ENCODE measurements at regions not wholly inside any gene's neighbourhood (a gene's known extent, or its start where the extent isn't known, plus 50 kb on each side); places are given as distances from the start of the nearest gene placed in this dataset.

DNA sequence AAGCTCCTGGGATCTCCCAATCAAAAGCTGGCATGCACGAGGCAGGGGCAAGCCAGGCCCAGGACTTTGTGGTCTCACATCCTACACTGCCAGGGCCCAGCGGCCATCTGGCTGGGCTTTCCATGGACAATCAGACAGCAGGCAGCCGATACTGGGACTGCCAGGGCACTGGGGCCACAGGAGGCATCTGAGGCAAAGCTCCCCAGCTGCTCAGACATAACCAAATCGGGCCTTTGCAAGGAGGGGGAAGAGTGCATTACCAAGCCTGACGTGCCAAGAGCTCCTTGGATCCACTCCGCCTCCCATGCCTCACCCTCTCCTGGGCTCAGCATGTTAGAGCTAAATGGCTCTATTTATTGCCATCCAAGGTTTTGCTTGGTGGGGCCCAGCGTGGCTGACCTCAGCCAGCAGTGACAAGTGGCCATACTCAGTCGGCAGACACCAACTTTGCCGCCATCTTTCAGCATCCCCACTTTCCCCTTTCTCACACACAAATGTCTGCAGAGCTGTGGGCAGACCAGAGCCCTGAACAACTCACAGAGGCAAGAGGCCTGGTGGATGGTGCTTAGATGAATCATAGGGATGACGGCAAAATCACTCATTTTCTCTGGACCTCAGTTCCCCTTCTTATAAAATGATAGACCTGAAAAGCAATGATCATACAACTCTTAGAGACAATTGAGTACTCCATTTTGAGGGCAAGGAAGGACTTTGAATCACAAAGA is 200.8 kb downstream of the TTC32 start:
- H3K9me3 Mint-ChIP-seq (ENCODE audit: low read depth), result no peaks in the 10 kb centered on the region
- no peak for DNase-seq
- no peak overlapping the region for H3K27ac Mint-ChIP-seq
- peaks cover 3% of the 10 kb centered on the region for H3K27me3 Mint-ChIP-seq
- no peak overlapping the region for H3K4me3 Mint-ChIP-seq
- H3K4me1 Mint-ChIP-seq, result no peaks in the 10 kb centered on the region
- no peaks in the 10 kb centered on the region for H3K36me3 Mint-ChIP-seq
- CTCF ChIA-PET, result no interaction called here
- ATAC-seq, result no peak

GRCh38 chr2:19697131-19697530 is 204.7 kb downstream of the TTC32 start:
- peaks cover 3% of the 10 kb centered on the region for H3K27me3 Mint-ChIP-seq
- DNase-seq, result no peak
- H3K4me1 Mint-ChIP-seq, result no peaks in the 10 kb centered on the region
- no peak overlapping the region for H3K4me3 Mint-ChIP-seq
- H3K9me3 Mint-ChIP-seq (ENCODE audit: low read depth), result no peaks in the 10 kb centered on the region
- CTCF ChIA-PET, result no interaction called here
- H3K36me3 Mint-ChIP-seq, result no peaks in the 10 kb centered on the region
- H3K27ac Mint-ChIP-seq, result no peak overlapping the region
- no peak for ATAC-seq

DNA sequence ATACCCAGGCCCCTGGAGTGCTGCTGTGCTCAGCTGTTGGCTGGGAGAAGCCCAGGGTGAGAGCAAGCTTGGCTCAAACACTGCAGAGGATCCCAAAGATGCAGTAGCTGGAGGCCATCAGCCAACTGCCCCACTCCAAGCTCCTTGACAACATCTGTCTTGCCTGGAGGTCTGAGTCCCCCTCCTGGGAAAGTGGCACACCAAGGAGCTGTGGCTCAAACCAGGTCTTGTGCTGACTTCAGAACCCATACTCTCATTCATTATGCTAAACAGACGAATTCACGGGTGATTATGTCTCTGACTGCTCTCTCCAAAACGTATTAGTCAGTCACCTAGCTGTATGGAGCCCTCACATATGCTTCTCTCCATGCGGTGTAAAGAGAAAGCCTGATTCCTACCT is 206.1 kb downstream of the TTC32 start:
- no peak for DNase-seq
- Mint-ChIP-seq H3K9me3 (ENCODE audit: low read depth) (no peaks in the 10 kb centered on the region), H3K36me3 (no peaks in the 10 kb centered on the region), H3K27ac (no peak overlapping the region), H3K27me3 (peaks cover 3% of the 10 kb centered on the region), H3K4me1 (no peaks in the 10 kb centered on the region), H3K4me3 (no peak overlapping the region)
- ATAC-seq, result no peak
- CTCF ChIA-PET, result no interaction called here

GRCh38 chr2:19691892-19692291 is 209.9 kb downstream of the TTC32 start:
- H3K9me3 Mint-ChIP-seq (ENCODE audit: low read depth), result no peaks in the 10 kb centered on the region
- H3K27me3 Mint-ChIP-seq, result no peaks in the 10 kb centered on the region
- no peaks in the 10 kb centered on the region for H3K36me3 Mint-ChIP-seq
- H3K27ac Mint-ChIP-seq, result no peak overlapping the region
- CTCF ChIA-PET, result no interaction called here
- ATAC-seq, result no peak
- no peaks in the 10 kb centered on the region for H3K4me1 Mint-ChIP-seq
- no peak for DNase-seq
- no peak overlapping the region for H3K4me3 Mint-ChIP-seq

DNA sequence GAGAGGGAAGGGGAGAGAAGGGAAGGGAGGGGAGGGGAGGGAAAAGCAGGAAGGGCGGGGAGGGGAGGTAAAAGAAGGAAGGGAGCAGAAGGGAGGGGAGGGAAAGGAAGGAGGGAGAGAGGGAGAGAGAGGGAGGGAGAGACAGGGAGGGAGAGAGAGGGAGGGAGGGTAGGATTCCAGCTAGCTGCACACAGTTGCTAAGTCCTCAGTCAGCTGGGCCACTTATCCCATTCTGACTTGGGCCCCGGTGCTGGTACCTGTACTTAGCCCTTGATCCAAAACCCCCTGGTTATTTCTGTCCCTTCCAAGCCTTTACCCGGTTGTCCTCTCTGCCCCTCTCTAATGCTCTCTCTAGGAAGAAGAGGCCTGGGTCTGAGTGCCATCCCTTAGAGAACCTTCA is 211.4 kb downstream of the TTC32 start:
- DNase-seq (no peak), ATAC-seq (no peak)
- H3K4me3 Mint-ChIP-seq, result no peak overlapping the region
- no peaks in the 10 kb centered on the region for H3K27me3 Mint-ChIP-seq
- CTCF ChIA-PET, result no interaction called here
- H3K27ac Mint-ChIP-seq, result no peak overlapping the region
- H3K36me3 Mint-ChIP-seq, result no peaks in the 10 kb centered on the region
- H3K9me3 Mint-ChIP-seq (ENCODE audit: low read depth), result no peaks in the 10 kb centered on the region
- no peaks in the 10 kb centered on the region for H3K4me1 Mint-ChIP-seq

- CTCF ChIA-PET, result no interaction called here
- DNase-seq (no peak), ATAC-seq (no peak)
- no peaks in the 10 kb centered on the region for H3K27me3 Mint-ChIP-seq
- H3K4me3 Mint-ChIP-seq, result no peak overlapping the region
- H3K9me3 Mint-ChIP-seq (ENCODE audit: low read depth), result no peaks in the 10 kb centered on the region
- no peak overlapping the region for H3K27ac Mint-ChIP-seq
- H3K36me3 Mint-ChIP-seq, result no peaks in the 10 kb centered on the region
- no peaks in the 10 kb centered on the region for H3K4me1 Mint-ChIP-seq
Measured at GRCh38 chr2:19689646-19690168, 212.1 kb downstream of the TTC32 start.

- CTCF ChIA-PET, result no interaction called here
- no peak for ATAC-seq
- no peaks in the 10 kb centered on the region for H3K27me3 Mint-ChIP-seq
- no peaks in the 10 kb centered on the region for H3K9me3 Mint-ChIP-seq (ENCODE audit: low read depth)
- no peak overlapping the region for H3K4me3 Mint-ChIP-seq
- H3K36me3 Mint-ChIP-seq, result no peaks in the 10 kb centered on the region
- DNase-seq, result no peak
- H3K27ac Mint-ChIP-seq, result no peak overlapping the region
- H3K4me1 Mint-ChIP-seq, result no peaks in the 10 kb centered on the region
Measured at GRCh38 chr2:19688059-19688458, 213.7 kb downstream of the TTC32 start.

DNA sequence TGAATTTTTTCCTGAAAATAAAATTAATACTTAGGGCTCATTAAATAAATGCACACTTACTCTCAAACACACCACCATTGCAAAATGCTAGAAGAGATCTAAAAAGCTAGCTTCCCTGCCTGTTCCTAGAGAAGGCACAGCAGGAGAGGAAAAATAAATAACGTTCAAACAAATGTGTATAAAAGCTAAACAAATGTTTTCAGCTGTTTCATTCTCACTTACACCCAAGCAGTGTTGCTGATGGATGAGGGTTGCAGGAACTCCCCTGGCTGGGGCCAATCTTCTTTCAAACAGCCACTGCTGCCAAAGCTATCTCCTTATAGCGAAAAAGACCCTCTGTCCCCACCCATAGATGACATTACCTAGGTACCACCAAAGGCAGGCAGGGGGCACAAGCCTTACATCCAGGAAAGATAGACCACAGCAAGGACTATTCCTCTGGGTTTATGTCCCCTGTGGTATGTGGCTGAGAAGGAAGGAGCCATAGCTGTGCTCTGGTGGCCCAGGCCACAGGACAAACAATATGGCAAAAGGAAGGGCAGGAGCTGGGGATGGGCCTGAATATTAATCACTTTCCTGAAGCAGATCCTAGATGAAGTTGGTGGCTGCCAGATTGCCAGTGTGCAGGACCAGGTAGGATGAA is 214.6 kb downstream of the TTC32 start:
- DNase-seq (no peak), ATAC-seq (no peak)
- CTCF ChIA-PET, result no interaction called here
- no peak overlapping the region for H3K4me3 Mint-ChIP-seq
- no peaks in the 10 kb centered on the region for H3K27me3 Mint-ChIP-seq
- H3K9me3 Mint-ChIP-seq (ENCODE audit: low read depth), result no peaks in the 10 kb centered on the region
- H3K4me1 Mint-ChIP-seq, result no peaks in the 10 kb centered on the region
- H3K36me3 Mint-ChIP-seq, result no peaks in the 10 kb centered on the region
- no peak overlapping the region for H3K27ac Mint-ChIP-seq

DNA sequence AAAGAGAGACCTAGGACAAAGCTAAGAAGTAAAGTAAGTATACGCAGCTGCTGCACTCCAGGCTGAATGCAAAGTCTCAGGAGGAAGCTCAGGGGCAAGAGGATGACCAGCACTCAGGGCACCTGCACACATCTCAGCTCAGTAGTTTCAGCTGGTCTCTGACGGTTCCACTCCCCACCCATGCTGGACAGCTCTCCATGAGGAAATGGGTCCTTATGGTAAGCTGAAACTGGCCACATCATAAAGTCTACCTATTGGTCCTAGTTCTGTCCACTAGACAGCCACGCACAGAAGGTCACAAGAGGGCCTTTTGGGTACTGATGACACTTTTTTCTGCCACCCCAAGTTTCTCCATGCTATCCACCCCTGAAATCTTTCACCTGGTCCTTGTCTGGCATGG is 215.3 kb downstream of the TTC32 start:
- no peaks in the 10 kb centered on the region for H3K36me3 Mint-ChIP-seq
- CTCF ChIA-PET, result no interaction called here

DNA sequence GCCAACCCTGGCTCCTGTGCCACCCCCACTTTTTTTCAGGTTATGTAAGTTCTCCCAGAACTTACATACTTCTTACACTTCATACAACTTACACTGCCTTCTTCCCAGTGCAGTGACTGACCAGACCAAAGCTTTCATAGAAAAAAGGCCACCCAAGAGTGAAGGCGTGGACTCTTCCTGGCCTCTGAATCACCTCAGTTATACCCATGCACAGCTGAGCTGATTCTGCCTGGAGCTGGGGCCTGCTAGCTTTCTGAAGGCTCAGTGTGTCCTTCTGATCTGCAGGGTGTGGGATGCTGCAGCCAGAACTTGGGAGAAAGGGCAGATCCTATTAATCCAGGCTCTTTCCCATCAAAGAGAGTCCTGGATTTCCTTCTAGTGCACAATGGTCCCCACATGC is 216.1 kb downstream of the TTC32 start:
- CTCF ChIA-PET, result no interaction called here
- ATAC-seq (no peak), DNase-seq (no peak)
- H3K36me3 Mint-ChIP-seq, result no peaks in the 10 kb centered on the region
- no peaks in the 10 kb centered on the region for H3K27me3 Mint-ChIP-seq
- no peaks in the 10 kb centered on the region for H3K4me1 Mint-ChIP-seq
- H3K27ac Mint-ChIP-seq, result no peak overlapping the region
- no peak overlapping the region for H3K4me3 Mint-ChIP-seq
- no peaks in the 10 kb centered on the region for H3K9me3 Mint-ChIP-seq (ENCODE audit: low read depth)

More for the DNA sequence above, 215.3 kb downstream of the TTC32 start:
- DNase-seq (no peak), ATAC-seq (no peak)
- Mint-ChIP-seq H3K27ac (no peak overlapping the region), H3K4me1 (no peaks in the 10 kb centered on the region), H3K4me3 (no peak overlapping the region), H3K9me3 (ENCODE audit: low read depth) (no peaks in the 10 kb centered on the region), H3K27me3 (no peaks in the 10 kb centered on the region)

- Mint-ChIP-seq H3K27me3 (no peaks in the 10 kb centered on the region), H3K36me3 (no peaks in the 10 kb centered on the region), H3K9me3 (ENCODE audit: low read depth) (no peaks in the 10 kb centered on the region), H3K4me3 (no peak overlapping the region), H3K4me1 (no peaks in the 10 kb centered on the region), H3K27ac (no peak overlapping the region)
- CTCF ChIA-PET, result no interaction called here
- no peak for DNase-seq
- ATAC-seq, result no peak
Measured at GRCh38 chr2:19684516-19684915, 217.3 kb downstream of the TTC32 start.

DNA sequence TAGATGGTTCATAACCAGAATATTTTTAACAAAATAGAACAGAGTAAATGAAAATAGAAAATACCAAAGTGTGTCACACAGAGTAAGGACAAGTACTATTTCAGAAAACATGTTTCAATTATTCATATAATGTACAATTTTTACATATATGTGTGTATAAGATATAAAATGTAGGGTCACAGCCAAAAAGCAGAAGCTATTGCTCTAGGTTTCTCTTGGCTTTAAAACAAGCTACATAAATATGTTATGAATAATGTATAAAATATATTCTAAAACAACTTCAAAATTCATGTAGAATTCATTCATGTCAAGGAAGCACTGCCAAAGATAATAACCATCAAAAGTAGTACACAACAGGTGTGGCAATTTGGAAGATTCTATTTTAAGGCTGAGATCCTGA is 218.2 kb downstream of the TTC32 start:
- H3K4me3 Mint-ChIP-seq, result no peak overlapping the region
- H3K27me3 Mint-ChIP-seq, result no peaks in the 10 kb centered on the region
- no peaks in the 10 kb centered on the region for H3K4me1 Mint-ChIP-seq
- CTCF ChIA-PET, result no interaction called here
- DNase-seq (no peak), ATAC-seq (no peak)
- H3K9me3 Mint-ChIP-seq (ENCODE audit: low read depth), result no peaks in the 10 kb centered on the region
- H3K36me3 Mint-ChIP-seq, result no peaks in the 10 kb centered on the region
- H3K27ac Mint-ChIP-seq, result no peak overlapping the region

DNA sequence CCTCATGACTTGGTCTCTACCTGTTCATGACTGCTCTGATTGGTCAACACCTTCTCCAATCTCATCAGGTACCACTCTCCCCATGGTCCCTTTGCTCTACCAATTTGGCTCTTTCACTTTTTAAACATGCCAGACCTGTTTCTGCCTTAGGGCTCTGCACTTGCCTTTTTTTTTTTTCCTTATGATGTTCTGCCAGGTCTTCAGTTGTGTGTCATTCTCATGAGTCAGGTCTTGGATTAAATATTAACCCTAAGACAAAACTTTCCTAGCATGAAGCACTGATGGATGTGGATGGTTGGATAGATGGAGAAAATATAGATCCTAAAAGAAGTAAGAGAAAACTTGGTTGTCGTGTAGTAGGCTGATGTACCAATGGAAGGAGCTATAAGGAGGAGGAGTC is 219.3 kb downstream of the TTC32 start:
- CTCF ChIA-PET, result no interaction called here
- DNase-seq, result no peak
- H3K4me3 Mint-ChIP-seq, result no peak overlapping the region

DNA sequence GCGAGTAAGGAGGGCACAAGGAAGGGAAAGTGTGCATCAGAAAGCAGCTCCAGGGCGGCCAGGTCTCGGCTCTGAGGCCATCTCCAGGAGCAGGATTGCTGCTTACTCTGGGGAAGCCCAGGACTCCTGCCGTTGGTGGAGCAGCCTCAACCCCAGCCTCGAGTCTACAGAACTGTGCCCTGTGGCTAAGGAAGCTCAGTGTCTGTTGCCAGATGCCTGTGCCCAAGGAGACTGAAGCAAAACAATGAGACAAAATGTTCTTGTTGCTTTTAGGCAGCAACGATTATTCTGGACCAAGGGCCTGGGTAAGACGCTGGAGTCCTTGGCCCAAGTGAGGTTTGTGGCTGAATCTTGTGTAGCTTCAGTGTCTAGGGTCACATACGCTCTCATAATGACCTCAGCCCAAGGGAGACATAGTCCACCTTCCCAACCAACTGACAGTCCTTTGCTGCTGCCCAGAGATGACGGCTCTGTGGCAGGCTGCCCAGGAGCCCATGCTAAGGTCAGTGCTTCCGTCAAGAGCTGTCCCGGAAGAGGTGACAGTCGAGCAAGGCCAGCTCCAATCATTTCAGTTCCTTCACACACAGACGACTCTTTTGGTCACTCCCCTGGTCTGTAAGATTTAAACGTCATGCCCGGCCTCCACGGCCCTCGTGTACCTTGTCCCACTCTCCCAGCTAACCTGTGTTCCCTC is 223.8 kb downstream of the TTC32 start:
- CTCF ChIA-PET, result no interaction called here
- H3K9me3 Mint-ChIP-seq (ENCODE audit: low read depth), result no peaks in the 10 kb centered on the region
- no peak overlapping the region for H3K4me3 Mint-ChIP-seq
- DNase-seq, result no peak
- peaks cover 8% of the 10 kb centered on the region for H3K27me3 Mint-ChIP-seq
- H3K4me1 Mint-ChIP-seq, result no peaks in the 10 kb centered on the region
- ATAC-seq, result no peak
- H3K27ac Mint-ChIP-seq, result no peak overlapping the region
- no peaks in the 10 kb centered on the region for H3K36me3 Mint-ChIP-seq

More for the DNA sequence above, 219.3 kb downstream of the TTC32 start:
- Mint-ChIP-seq H3K27ac (no peak overlapping the region), H3K27me3 (no peaks in the 10 kb centered on the region), H3K36me3 (no peaks in the 10 kb centered on the region), H3K9me3 (ENCODE audit: low read depth) (no peaks in the 10 kb centered on the region), H3K4me1 (no peaks in the 10 kb centered on the region)
- no peak for ATAC-seq

Measured in activated CD8-positive, alpha-beta memory T cell treated with anti-CD3 and anti-CD28 coated beads, Interleukin-2, amount 10 ng/mL, durations not matched to agents 7 days and 5 days (primary cell).